Calu3 (cell line): ENCODE measurements at regions not wholly inside any gene's neighbourhood (a gene's known extent, or its start where the extent isn't known, plus 50 kb on each side); places are given as distances from the start of the nearest gene placed in this dataset.

Source experiments
- BruUV-seq: library from RNA; stranded (reverse); fragments of 400-500 nt; replicated peaks from 2 replicates; lab custom pipeline; 2021; lab: Mats Ljungman, UMichigan
- CTCF ChIA-PET: fragments of 300-600 bp; sonication (Branson Sonifier 250); formaldehyde crosslinking; loops from one replicate; lab custom pipeline; 2022; ENCODE audit warnings: antibody characterized with exemption; lab: Charles Lee
- DNase-seq: peaks from one replicate; pipeline ENCODE4 v3.0.0; 2022
- H3K27ac Mint-ChIP-seq: one replicate; pipeline ENCODE4 v1.8.0; 2022; ENCODE audit warnings: mixed read lengths; ENCODE audit not compliant: unreplicated experiment
- H3K27me3 Mint-ChIP-seq: one replicate; pipeline ENCODE4 v1.8.0; 2022; ENCODE audit warnings: mixed read lengths; ENCODE audit not compliant: unreplicated experiment
- H3K36me3 Mint-ChIP-seq: one replicate; pipeline ENCODE4 v1.8.0; 2022; ENCODE audit warnings: mild to moderate bottlenecking, moderate library complexity, mixed read lengths; ENCODE audit not compliant: insufficient read depth, unreplicated experiment
- H3K4me1 Mint-ChIP-seq: one replicate; pipeline ENCODE4 v1.8.0; 2022; ENCODE audit warnings: mild to moderate bottlenecking, low read depth, mixed read lengths; ENCODE audit not compliant: unreplicated experiment
- H3K4me3 Mint-ChIP-seq: one replicate; pipeline ENCODE4 v1.8.0; 2022; ENCODE audit warnings: mild to moderate bottlenecking, low read depth, moderate library complexity, mixed read lengths; ENCODE audit not compliant: unreplicated experiment
- H3K9me3 Mint-ChIP-seq: one replicate; pipeline ENCODE4 v1.8.0; 2022; ENCODE audit warnings: low read depth, mixed read lengths; ENCODE audit not compliant: unreplicated experiment
- CTCF ChIP-seq: fragments of 200-600 bp; IDR thresholded peaks from one replicate; pipeline ENCODE4 v1.8.0; 2022; ENCODE audit warnings: antibody characterized with exemption; ENCODE audit not compliant: unreplicated experiment
- intact Hi-C: fragments of 100-400 bp; cut with micrococcal nuclease; formaldehyde crosslinking; loops from one replicate; pipeline ENCODE4 v1.10.0; 2022; ENCODE audit not compliant: unreplicated experiment

DNA sequence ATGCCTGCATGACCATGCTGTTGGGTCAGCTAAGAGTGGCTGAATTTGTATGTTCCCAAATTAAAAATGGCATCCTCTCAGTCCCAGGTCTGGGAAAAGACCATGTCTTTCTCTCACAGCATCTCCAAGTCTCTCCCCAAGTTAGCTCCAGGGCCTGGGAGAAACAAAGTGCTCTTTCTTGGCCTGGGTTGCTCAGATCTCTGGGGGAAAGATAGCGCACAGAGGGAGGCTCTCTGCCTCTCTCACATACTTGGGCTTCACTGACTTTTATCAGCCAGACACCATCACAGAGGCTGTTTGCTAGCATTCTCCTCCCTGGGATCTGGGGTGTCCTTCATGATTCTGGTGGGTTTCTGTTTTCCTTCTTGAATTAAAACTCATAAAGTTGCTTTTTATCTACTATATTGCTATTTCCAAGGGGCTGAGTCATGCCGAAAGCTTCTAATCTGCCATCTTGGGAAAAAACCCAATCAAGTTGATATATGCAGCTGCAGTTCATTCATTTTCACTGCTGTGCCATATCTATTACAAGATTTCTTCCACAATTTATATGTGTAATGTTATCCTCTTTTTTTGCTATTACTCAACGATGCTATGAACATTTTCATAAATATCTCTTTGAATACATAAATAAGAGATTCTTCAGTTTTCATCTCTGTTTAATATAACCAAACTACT is 190.2 kb downstream of the MOXD1 start:
- CTCF ChIA-PET = no interaction called here
- no peak for TF ChIP-seq CTCF
- H3K27me3 Mint-ChIP-seq = no peaks in the 10 kb centered on the region
- H3K4me3 Mint-ChIP-seq = no peak overlapping the region
- no TSS peak for BruUV-seq
- H3K27ac Mint-ChIP-seq = no peak overlapping the region
- H3K9me3 Mint-ChIP-seq = no peaks in the 10 kb centered on the region
- DNase-seq = no peak
- H3K4me1 Mint-ChIP-seq = peaks cover 17% of the 10 kb centered on the region
- H3K36me3 Mint-ChIP-seq = no peaks in the 10 kb centered on the region
- intact Hi-C loops = loop anchor here (10.0 kb wide), 1 partner anchor 256 kb away; the partner anchor contains the start of gene CCN2

DNA sequence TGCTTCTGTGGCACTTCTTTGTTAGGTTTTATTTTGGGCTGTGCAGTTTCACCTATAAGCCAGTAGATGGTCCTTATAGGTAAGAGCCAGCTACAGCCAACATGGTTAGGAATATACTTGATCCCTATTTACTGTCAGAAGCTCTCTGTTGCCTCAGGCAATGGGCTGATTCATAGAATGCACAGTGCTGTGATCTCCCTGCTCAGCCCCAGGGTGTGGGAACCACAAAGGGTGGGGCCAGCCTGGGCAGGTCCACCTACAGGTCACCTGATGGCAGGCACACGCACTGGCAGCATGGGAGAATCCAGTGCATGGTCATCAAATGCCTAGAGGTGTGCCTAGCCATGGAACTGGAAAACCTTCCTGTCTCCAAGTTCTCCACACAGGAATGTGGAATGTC is 191.9 kb downstream of the MOXD1 start:
- no TSS peak for BruUV-seq
- Mint-ChIP-seq H3K9me3 (no peaks in the 10 kb centered on the region), H3K27ac (no peak overlapping the region), H3K27me3 (no peaks in the 10 kb centered on the region), H3K4me1 (peaks cover 17% of the 10 kb centered on the region), H3K4me3 (no peak overlapping the region), H3K36me3 (no peaks in the 10 kb centered on the region)
- intact Hi-C loops = no loop called here
- no peak for TF ChIP-seq CTCF
- CTCF ChIA-PET = no interaction called here
- peak; percentile 50 for DNase-seq

DNA sequence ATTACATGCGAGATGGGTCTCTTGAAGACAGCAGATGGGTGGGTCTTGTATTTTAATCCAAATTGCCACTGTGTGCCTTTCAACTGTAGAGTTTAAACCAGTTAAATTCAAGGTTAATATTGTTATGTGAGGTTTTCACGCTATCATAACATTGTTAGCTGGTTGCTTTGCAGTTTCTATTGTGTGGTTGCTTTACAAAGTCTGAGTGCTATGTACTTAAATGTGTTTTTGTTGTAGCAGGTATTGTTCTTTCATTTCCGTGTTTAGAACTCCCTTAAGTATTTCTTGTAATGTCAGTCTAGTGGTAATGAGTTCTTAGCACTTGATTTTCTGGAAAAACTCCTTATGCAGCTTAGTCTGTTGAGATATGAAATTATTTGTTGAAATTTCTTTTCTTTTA is 193.3 kb downstream of the MOXD1 start:
- BruUV-seq = no TSS peak
- CTCF ChIA-PET = no interaction called here
- intact Hi-C loops = no loop called here
- Mint-ChIP-seq H3K27ac (no peak overlapping the region), H3K36me3 (no peaks in the 10 kb centered on the region), H3K4me1 (peaks cover 9% of the 10 kb centered on the region), H3K4me3 (no peak overlapping the region), H3K9me3 (no peaks in the 10 kb centered on the region), H3K27me3 (no peaks in the 10 kb centered on the region)
- TF ChIP-seq CTCF = no peak
- no peak for DNase-seq

DNA sequence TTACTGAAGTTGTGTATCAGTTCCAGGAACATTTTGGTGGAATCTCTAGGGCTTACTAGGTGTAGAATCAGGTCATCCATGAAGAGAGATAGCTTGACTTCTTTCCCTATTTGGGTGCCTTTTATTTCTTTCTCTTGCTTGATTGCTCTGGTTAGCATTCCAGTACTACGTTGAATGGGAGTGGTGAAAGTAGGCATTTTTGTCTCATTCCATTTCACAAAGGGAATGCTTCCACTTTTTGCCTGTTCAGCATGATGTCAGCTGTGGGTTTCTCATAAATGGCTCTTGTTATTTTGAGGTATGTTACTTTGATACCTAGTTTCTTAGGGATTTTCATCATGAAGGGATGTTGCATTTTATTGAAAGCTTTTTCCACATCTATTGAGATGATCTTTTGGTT is 195.3 kb downstream of the MOXD1 start:
- no peak for DNase-seq
- no peak for TF ChIP-seq CTCF
- Mint-ChIP-seq H3K27me3 (no peaks in the 10 kb centered on the region), H3K9me3 (no peaks in the 10 kb centered on the region), H3K36me3 (no peaks in the 10 kb centered on the region), H3K4me3 (no peak overlapping the region), H3K4me1 (peaks cover 9% of the 10 kb centered on the region), H3K27ac (no peak overlapping the region)
- BruUV-seq = no TSS peak
- intact Hi-C loops = no loop called here
- CTCF ChIA-PET = no interaction called here
